ENCODE measurements at regions not wholly inside any gene's neighbourhood (a gene's known extent, or its start where the extent isn't known, plus 50 kb on each side); places are given as distances from the start of the nearest gene placed in this dataset.
A peak's percentile ranks its signal among the peaks of the same experiment; 100 is the strongest.

GRCh38 chr6:45791211-45792168 is 224.2 kb downstream of the CLIC5 start:
- DNase-seq, result no peak

- DNase-seq, result no peak
Measured at GRCh38 chr6:45789238-45789637, 226.4 kb downstream of the CLIC5 start.

GRCh38 chr6:45787384-45787783 is 228.3 kb downstream of the CLIC5 start:
- no peak for DNase-seq

- DNase-seq, result no peak
Measured at GRCh38 chr6:45786355-45786781, 229.3 kb downstream of the CLIC5 start.

- DNase-seq, result no peak
Measured at GRCh38 chr6:45784250-45784649, 231.4 kb downstream of the CLIC5 start.

GRCh38 chr6:45783716-45784115 is 231.9 kb downstream of the CLIC5 start:
- no peak for DNase-seq

GRCh38 chr6:45781890-45782289 is 233.8 kb downstream of the CLIC5 start:
- DNase-seq, result no peak

GRCh38 chr6:45780523-45780922 is 235.1 kb downstream of the CLIC5 start:
- DNase-seq, result no peak

GRCh38 chr6:45775026-45775697 is 240.5 kb downstream of the CLIC5 start:
- DNase-seq, result no peak

GRCh38 chr6:45773906-45774305 is 241.8 kb downstream of the CLIC5 start:
- no peak for DNase-seq

- no peak for DNase-seq
Measured at GRCh38 chr6:45772886-45773495, 242.7 kb downstream of the CLIC5 start.

- no peak for DNase-seq
Measured at GRCh38 chr6:45772051-45772450, 243.6 kb downstream of the CLIC5 start.

GRCh38 chr6:45763281-45763680 is 252.4 kb downstream of the CLIC5 start:
- DNase-seq, result no peak

- DNase-seq, result peak; percentile 60
Measured at GRCh38 chr6:45759472-45759810, 256.2 kb downstream of the CLIC5 start.

- DNase-seq, result no peak
Measured at GRCh38 chr6:45758787-45759471, 256.7 kb downstream of the CLIC5 start.

- no peak for DNase-seq
Measured at GRCh38 chr6:45757443-45758130, 258.1 kb downstream of the CLIC5 start.

GRCh38 chr6:45756606-45757005 is 259.1 kb downstream of the CLIC5 start:
- DNase-seq, result no peak

- no peak for DNase-seq
Measured at GRCh38 chr6:45754432-45754831, 261.2 kb downstream of the CLIC5 start.

GRCh38 chr6:45746046-45746445 is 269.6 kb downstream of the CLIC5 start:
- no peak for DNase-seq

- no peak for DNase-seq
Measured at GRCh38 chr6:45743028-45743615, 272.5 kb downstream of the CLIC5 start.

GRCh38 chr6:45742591-45742990 is 273.1 kb downstream of the CLIC5 start:
- no peak for DNase-seq

Data from hindlimb muscle (tissue), 1 donor.